ENCODE measurements at regions not wholly inside any gene's neighbourhood (a gene's known extent, or its start where the extent isn't known, plus 50 kb on each side); places are given as distances from the start of the nearest gene placed in this dataset.

GRCh38 chr4:89599026-89599425 lies 237.9 kb downstream of the SNCA start:
- DNase-seq (ENCODE audit: low read depth in 2 of 2, low spot score in 1 of 2): no peak

- DNase-seq (ENCODE audit: low read depth in 2 of 2, low spot score in 1 of 2): no peak
These were observed 238.4 kb downstream of the SNCA start for GRCh38 chr4:89598602-89599001.

GRCh38 chr4:89595125-89595789 lies 241.7 kb downstream of the SNCA start:
- DNase-seq (ENCODE audit: low read depth in 2 of 2, low spot score in 1 of 2): no peak

GRCh38 chr4:89590128-89590527 lies 246.8 kb downstream of the SNCA start:
- DNase-seq (ENCODE audit: low read depth in 2 of 2, low spot score in 1 of 2): no peak

- DNase-seq (ENCODE audit: low read depth in 2 of 2, low spot score in 1 of 2): no peak
These were observed 248.5 kb downstream of the SNCA start for GRCh38 chr4:89588421-89588820.

GRCh38 chr4:89587364-89587763 lies 249.6 kb downstream of the SNCA start:
- no peak for DNase-seq (ENCODE audit: low read depth in 2 of 2, low spot score in 1 of 2)

- no peak for DNase-seq (ENCODE audit: low read depth in 2 of 2, low spot score in 1 of 2)
These were observed 250.1 kb downstream of the SNCA start for GRCh38 chr4:89586864-89587263.

- DNase-seq (ENCODE audit: low read depth in 2 of 2, low spot score in 1 of 2): no peak
These were observed 250.6 kb downstream of the SNCA start for GRCh38 chr4:89586318-89586717.

- no peak for DNase-seq (ENCODE audit: low read depth in 2 of 2, low spot score in 1 of 2)
These were observed 254.0 kb downstream of the SNCA start for GRCh38 chr4:89582756-89583505.

GRCh38 chr4:89579771-89580170 lies 257.2 kb downstream of the SNCA start:
- DNase-seq (ENCODE audit: low read depth in 2 of 2, low spot score in 1 of 2): no peak

GRCh38 chr4:89576246-89576645 lies 260.7 kb downstream of the SNCA start:
- DNase-seq (ENCODE audit: low read depth in 2 of 2, low spot score in 1 of 2): no peak

GRCh38 chr4:89575840-89576239 lies 261.1 kb downstream of the SNCA start:
- DNase-seq (ENCODE audit: low read depth in 2 of 2, low spot score in 1 of 2): no peak

GRCh38 chr4:89574176-89574575 lies 262.8 kb downstream of the SNCA start:
- DNase-seq (ENCODE audit: low read depth in 2 of 2, low spot score in 1 of 2): no peak

GRCh38 chr4:89573656-89574055 lies 263.3 kb downstream of the SNCA start:
- no peak for DNase-seq (ENCODE audit: low read depth in 2 of 2, low spot score in 1 of 2)

GRCh38 chr4:89572224-89572858 lies 264.6 kb downstream of the SNCA start:
- DNase-seq (ENCODE audit: low read depth in 2 of 2, low spot score in 1 of 2): no peak

- DNase-seq (ENCODE audit: low read depth in 2 of 2, low spot score in 1 of 2): no peak
These were observed 263.3 kb upstream of the GPRIN3 start for GRCh38 chr4:89570931-89571330.

GRCh38 chr4:89567936-89568335 lies 260.3 kb upstream of the GPRIN3 start:
- DNase-seq (ENCODE audit: low read depth in 2 of 2, low spot score in 1 of 2): no peak

- DNase-seq (ENCODE audit: low read depth in 2 of 2, low spot score in 1 of 2): no peak
These were observed 255.8 kb upstream of the GPRIN3 start for GRCh38 chr4:89563431-89563830.

- no peak for DNase-seq (ENCODE audit: low read depth in 2 of 2, low spot score in 1 of 2)
These were observed 255.1 kb upstream of the GPRIN3 start for GRCh38 chr4:89562746-89563145.

GRCh38 chr4:89561048-89561447 lies 253.4 kb upstream of the GPRIN3 start:
- DNase-seq (ENCODE audit: low read depth in 2 of 2, low spot score in 1 of 2): no peak

- no peak for DNase-seq (ENCODE audit: low read depth in 2 of 2, low spot score in 1 of 2)
These were observed 250.5 kb upstream of the GPRIN3 start for GRCh38 chr4:89558147-89558546.

- DNase-seq (ENCODE audit: low read depth in 2 of 2, low spot score in 1 of 2): no peak
These were observed 249.2 kb upstream of the GPRIN3 start for GRCh38 chr4:89556601-89557305.
